Prostate gland (tissue), 2 donors: ENCODE measurements at regions not wholly inside any gene's neighbourhood (a gene's known extent, or its start where the extent isn't known, plus 50 kb on each side); places are given as distances from the start of the nearest gene placed in this dataset.

Experiments used
- CTCF ChIP-seq, 4 experiments: fragments of 200-600 bp in 2 of 4; fragments of 450-650 bp in 2 of 4; sonication (generic) in 2 of 4; IDR thresholded peaks; 1 replicate in 3 of 4; 2 replicates in 1 of 4; pipeline ENCODE4 v1.5.1; 2016 to 2019; ENCODE audit warnings: antibody characterized with exemption in 4 of 4, mild to moderate bottlenecking in 2 of 4, moderate library complexity in 2 of 4
- POLR2AphosphoS5 ChIP-seq: sonication (generic); formaldehyde crosslinking; IDR thresholded peaks from one replicate; pipeline ENCODE4 v1.6.1; 2017; ENCODE audit warnings: antibody characterized with exemption

GRCh38 chr6:144429753-144430152 is 144.6 kb downstream of the UTRN start:
- no peak for TF ChIP-seq CTCF (IDR thresholded peaks at IDR 0.05)
- TF ChIP-seq POLR2AphosphoS5, result no peak
